IPS-11a (cell line): ENCODE measurements at regions not wholly inside any gene's neighbourhood (a gene's known extent, or its start where the extent isn't known, plus 50 kb on each side); places are given as distances from the start of the nearest gene placed in this dataset.

Experiments
- H3K4me3 ChIP-seq: one replicate; pipeline ENCODE4 v1.5.1; 2013; ENCODE audit warnings: low read depth, low read length, control low read depth

GRCh38 chr1:239023732-239024360 lies 362.5 kb upstream of the CHRM3 start:
- H3K4me3 ChIP-seq: no peak overlapping the region

GRCh38 chr1:239016337-239016736 lies 370.0 kb upstream of the CHRM3 start:
- H3K4me3 ChIP-seq: no peak overlapping the region

- H3K4me3 ChIP-seq: no peak overlapping the region
These were observed 375.0 kb upstream of the CHRM3 start for GRCh38 chr1:239011382-239011781.

GRCh38 chr1:239008568-239008967 lies 377.8 kb upstream of the CHRM3 start:
- H3K4me3 ChIP-seq: no peak overlapping the region

GRCh38 chr1:239006276-239006675 lies 380.1 kb upstream of the CHRM3 start:
- H3K4me3 ChIP-seq: no peak overlapping the region

- H3K4me3 ChIP-seq: no peak overlapping the region
These were observed 386.4 kb upstream of the CHRM3 start for GRCh38 chr1:238999944-239000343.

- no peak overlapping the region for H3K4me3 ChIP-seq
These were observed 387.8 kb upstream of the CHRM3 start for GRCh38 chr1:238998577-238998976.

- no peak overlapping the region for H3K4me3 ChIP-seq
These were observed 394.4 kb upstream of the CHRM3 start for GRCh38 chr1:238991765-238992495.

GRCh38 chr1:238985312-238985711 lies 401.1 kb upstream of the CHRM3 start:
- no peak overlapping the region for H3K4me3 ChIP-seq

- no peak overlapping the region for H3K4me3 ChIP-seq
These were observed 403.6 kb upstream of the CHRM3 start for GRCh38 chr1:238982736-238983135.

- H3K4me3 ChIP-seq: no peak overlapping the region
These were observed 404.9 kb upstream of the CHRM3 start for GRCh38 chr1:238981317-238981933.

- H3K4me3 ChIP-seq: no peak overlapping the region
These were observed 406.3 kb upstream of the CHRM3 start for GRCh38 chr1:238980053-238980452.

- no peak overlapping the region for H3K4me3 ChIP-seq
These were observed 421.7 kb upstream of the CHRM3 start for GRCh38 chr1:238964631-238965030.

- H3K4me3 ChIP-seq: no peak overlapping the region
These were observed 423.4 kb upstream of the CHRM3 start for GRCh38 chr1:238962941-238963340.

- H3K4me3 ChIP-seq: no peak overlapping the region
These were observed 424.6 kb upstream of the CHRM3 start for GRCh38 chr1:238961790-238962189.

- H3K4me3 ChIP-seq: no peak overlapping the region
These were observed 426.3 kb upstream of the CHRM3 start for GRCh38 chr1:238960071-238960470.

GRCh38 chr1:238955934-238956333 lies 430.4 kb upstream of the CHRM3 start:
- no peak overlapping the region for H3K4me3 ChIP-seq

GRCh38 chr1:238954865-238955264 lies 431.5 kb upstream of the CHRM3 start:
- H3K4me3 ChIP-seq: no peak overlapping the region

GRCh38 chr1:238953448-238954010 lies 432.8 kb upstream of the CHRM3 start:
- no peak overlapping the region for H3K4me3 ChIP-seq

GRCh38 chr1:238951809-238952208 lies 434.6 kb upstream of the CHRM3 start:
- H3K4me3 ChIP-seq: no peak overlapping the region

GRCh38 chr1:238950784-238951183 lies 435.6 kb upstream of the CHRM3 start:
- H3K4me3 ChIP-seq: no peak overlapping the region

GRCh38 chr1:238950017-238950416 lies 436.4 kb upstream of the CHRM3 start:
- H3K4me3 ChIP-seq: no peak overlapping the region
